GM18505 (cell line): ENCODE measurements at regions not wholly inside any gene's neighbourhood (a gene's known extent, or its start where the extent isn't known, plus 50 kb on each side); places are given as distances from the start of the nearest gene placed in this dataset.

Source experiments
- ATAC-seq: cut with Tn5 transposase; IDR thresholded peaks from one replicate; pipeline ENCODE4 v1.9.1; 2021; ENCODE audit not compliant: unreplicated experiment
- POLR2A ChIP-seq: IDR thresholded peaks from 4 replicates; pipeline ENCODE4 v1.6.1; 2011; ENCODE audit warnings: borderline replicate concordance; ENCODE audit not compliant: insufficient read depth, insufficient read length; ENCODE audit errors: extremely low read depth

DNA sequence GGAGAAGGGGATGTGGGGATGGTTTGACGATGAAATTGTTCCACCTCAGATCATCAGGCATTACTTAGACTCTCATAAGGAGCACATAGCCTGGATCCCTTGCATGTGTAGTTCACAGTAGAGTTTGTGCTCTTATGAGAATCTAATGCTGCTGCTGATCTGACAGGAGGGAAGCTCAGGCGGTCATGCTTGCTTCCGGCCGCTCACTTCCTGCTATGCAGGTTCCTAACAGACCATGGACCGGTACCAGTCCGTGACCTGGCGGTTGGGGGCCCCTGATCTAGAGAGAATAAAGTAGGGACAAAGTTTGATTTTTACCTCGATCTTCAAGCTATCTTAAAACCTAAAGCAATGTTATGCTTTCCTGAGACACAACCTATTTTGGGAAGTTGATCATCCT, 373.8 kb upstream of the ARGLU1 start:
- ATAC-seq = no peak
- TF ChIP-seq POLR2A = no peak

DNA sequence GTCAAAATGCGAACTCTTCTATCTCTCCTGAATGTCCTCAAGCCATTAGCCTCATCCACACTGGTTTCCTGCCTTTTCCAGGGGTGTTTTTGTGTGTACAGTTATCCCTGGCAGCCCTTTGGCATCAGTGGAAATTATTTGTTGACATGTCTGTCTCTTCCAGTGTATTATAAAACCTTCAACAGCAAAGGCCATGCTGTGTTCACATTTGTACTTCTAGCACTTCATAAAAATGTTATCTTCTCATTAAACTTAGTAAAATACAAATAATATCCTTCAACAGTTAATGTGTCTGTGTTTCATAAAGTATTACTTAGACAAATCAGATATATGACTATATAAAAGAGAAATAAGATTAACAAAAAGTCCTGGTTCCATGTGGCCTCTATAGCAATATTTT, 359.5 kb upstream of the ARGLU1 start:
- TF ChIP-seq POLR2A = no peak
- no peak for ATAC-seq

DNA sequence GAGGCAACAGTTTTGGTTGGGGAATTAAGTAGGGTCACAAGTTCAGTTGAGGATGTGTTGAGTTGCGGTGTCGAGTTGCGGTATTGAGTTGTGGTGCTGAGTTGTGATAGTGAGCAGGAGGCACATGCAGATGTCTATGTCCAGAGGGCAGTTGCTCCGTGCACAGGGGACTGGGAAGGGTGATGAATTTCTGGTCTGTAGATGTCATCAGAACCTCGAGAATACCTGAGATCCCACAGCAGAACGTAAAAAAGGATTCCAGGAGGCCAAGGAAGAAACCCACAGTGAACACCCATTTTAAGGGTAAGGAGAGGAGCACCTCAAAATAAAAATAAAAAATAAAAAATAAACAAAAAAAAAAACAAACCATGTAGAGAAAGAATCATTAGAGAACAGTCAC, 354.4 kb upstream of the ARGLU1 start:
- no peak for ATAC-seq
- TF ChIP-seq POLR2A = no peak

DNA sequence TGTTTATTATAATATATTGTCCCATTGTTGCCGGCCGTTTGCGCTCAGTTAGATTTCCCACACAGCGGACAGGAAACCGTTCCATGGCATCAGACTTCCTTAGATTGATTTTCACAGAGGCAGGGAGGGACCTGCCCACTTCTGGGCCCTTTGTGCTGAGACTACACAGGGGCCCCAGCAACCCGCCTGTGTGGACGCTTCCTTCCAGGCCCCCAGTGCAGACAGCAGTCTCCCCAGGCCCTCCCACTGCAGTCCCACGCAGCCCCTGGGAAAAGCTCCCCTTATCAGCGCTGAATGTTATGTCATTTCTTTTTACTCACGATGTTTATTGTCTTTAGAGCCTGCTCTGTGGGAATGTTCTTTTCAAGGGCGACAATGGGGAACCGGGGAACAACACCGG, 351.7 kb upstream of the ARGLU1 start:
- no peak for TF ChIP-seq POLR2A
- ATAC-seq = no peak

DNA sequence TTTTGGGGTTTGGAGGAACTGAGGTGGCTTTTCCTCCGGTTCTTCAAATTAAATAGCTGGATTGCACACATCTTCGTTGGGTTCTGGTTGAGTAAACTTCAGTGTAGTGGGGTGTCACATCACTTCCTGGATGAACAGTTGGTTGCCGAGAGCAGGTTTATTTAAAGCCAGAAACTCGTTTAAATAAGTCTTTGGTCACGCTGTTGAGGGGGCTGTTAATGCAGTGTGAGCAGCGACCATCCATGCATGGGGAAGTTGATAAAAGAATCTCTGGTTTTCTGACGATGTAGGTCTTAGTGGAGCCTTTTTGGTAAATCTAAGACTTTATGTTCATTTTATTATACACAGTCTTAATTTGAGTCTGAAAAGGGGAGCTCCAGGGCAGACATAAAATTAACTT, 351.2 kb upstream of the ARGLU1 start:
- peak; percentile 38 for ATAC-seq
- no peak for TF ChIP-seq POLR2A

DNA sequence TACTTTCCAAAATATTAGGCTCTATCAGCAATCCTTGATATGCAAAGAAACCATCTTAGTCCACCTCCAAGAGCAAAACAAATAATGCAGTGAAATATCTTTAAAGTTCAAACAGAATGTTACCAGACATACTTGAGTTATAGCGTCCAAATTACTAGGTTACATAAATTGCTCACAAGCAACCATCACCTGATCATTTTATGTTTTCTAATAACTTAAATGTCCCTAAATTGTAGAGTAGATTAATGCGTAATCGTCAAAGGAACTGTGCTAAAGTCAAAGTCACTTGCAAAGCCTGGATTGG, 350.6 kb upstream of the ARGLU1 start:
- TF ChIP-seq POLR2A = no peak

DNA sequence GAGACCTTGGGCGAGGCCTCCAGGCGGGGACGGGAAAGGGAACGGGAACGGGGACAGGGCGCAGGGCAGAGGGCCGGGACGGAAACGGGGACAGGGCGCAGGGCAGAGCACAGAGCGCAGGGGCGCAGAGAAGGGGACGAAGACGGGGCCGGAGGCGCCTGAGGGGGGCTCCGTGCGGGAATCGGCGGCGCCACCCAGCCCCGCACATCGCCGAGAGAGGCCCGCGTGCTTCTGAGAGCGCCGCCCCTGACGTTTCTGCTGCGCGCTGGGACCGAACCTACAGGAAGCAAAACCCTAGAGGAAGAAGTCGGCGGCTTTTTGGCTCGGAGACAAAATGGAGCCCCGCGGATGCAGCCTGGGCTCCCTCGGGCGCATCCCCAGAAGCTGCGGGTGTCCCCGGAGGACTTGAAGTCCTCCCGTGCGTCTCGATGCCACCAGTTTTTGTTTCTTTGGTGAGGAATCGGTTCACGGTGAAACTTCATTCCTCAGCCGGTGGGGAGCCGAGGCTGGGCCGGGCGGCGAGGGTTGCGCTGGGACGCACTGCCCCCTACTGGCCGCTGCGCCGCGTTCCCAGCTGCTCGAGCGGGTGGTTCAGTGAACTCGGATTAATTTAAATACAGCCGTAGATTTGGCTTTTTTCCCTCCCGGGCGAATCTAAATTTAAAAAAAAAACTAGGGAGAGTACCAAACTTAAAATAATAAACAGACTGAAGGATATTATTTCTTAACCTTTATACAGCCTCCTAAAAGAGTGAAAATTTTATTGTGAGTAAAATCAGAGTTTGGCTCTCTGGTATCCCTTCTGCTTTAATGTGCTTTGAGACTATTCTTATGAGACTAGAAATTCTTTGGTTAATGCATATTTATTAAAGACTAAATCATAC, 350.0 kb upstream of the ARGLU1 start:
- no peak for TF ChIP-seq POLR2A
- ATAC-seq = peak; percentile 94

More for the DNA sequence above, 350.6 kb upstream of the ARGLU1 start:
- no peak for ATAC-seq

DNA sequence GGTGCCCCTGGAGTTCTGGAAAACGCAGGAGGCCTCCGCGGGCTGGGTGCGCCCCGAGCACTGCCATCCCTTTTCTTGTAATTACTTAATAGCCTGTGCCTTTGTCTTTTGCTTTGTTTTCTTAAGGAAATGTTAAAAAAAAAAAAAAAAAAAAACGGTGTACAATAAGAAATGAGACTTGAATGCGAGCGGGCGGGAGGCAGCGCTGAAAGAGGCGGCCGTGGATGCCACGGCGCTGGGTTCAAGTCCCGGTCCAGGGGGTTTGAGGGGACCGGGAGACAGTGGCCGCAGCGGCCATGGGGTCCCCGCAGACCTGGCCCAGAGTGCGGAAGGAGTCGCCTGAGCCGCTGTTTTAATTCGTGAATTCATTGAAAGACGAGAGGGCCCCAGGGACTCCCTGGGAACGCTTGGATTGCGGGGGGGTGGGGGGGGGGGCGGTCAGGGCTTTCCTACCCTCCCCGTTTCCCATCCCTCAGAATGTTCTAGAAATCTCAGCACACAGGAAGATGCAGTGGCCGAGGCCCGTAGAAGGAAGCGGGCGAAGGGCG, 349.2 kb upstream of the ARGLU1 start:
- no peak for ATAC-seq
- no peak for TF ChIP-seq POLR2A

DNA sequence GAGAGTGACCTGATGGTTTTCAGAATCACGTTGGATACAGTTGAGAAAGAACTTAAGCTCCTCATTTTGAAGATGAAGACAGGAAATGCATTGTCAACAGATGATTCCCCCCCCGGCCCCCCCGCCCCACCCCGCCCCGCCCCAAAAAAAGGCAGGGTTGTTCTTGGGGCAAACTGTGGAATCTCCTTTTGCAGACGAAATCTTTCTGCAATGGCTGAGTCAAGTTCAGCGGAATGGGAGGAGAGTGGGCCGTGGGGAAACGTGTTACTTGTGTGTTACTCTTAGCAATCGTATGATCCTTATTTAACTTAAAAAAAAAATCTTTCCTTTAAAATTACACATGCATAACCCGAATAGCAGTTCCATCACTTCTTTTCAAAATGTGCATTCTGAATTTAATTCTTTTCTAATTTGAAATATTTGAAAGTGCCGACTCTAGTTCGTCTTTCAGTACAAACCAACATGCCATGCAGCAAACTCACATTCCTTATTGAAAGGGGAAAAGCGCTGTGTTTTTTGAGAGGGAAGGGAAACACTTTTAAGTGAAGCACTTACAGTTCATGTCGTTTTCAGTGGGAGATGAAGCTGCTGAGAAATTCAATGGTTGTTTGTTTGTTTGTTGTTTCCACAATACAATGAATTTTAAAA, 348.5 kb upstream of the ARGLU1 start:
- no peak for TF ChIP-seq POLR2A

DNA sequence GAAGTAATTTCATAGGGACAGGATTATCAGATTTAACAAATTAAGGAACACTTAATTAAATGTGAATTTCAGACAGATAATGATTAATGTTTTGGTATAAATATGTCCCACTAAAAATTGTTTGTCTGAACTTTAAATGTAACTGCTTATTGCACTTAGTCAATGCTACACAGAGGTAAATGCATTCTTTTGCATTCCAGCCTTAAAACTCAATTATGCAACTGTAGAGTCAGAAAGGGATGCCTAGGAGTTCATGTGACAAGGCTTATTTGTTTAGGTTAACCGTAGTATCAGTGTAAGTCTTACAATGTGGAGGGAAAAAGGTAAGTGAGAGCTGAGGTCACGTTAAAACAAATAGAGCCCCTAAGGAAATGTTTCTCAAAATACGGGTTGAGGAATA, 347.2 kb upstream of the ARGLU1 start:
- TF ChIP-seq POLR2A = no peak
- no peak for ATAC-seq

More for the DNA sequence above, 348.5 kb upstream of the ARGLU1 start:
- no peak for ATAC-seq

DNA sequence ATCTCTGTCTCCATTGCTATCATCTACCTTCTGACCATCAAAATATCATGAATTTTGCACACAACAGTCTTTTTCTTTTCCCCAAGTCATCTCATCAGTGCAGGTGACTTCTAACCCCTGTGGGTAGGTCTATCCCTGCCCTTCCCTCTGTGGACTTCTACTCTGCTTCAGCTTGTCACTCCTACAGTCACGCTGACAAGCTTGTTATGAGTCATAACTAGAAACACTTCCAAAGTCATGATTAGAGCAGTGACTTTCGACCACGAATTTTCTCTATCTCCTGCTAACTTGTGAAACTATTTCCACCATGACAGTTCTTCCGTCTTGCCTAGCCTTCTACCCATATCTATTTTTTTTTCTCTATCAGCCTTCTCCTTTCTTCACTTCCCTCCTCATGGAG, 343.7 kb upstream of the ARGLU1 start:
- no peak for ATAC-seq
- TF ChIP-seq POLR2A = no peak

DNA sequence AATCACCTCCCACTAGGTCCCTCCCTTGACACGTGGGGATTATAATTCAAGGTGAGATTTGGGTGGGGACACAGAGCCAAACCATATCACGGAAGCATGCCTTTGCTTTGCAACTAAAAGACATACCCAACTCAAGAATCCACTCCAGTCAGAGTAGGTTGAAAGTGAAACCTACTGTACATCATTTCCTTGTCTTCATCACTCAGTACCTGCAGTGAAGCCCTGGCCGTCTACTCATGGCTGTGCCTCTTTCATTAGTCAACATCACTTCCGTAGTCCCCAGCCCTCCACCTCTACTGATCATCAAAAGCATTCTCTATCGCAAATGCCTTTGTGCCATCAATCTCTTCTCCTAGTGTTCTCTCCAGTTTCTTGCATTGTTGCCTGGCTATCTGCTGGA, 343.1 kb upstream of the ARGLU1 start:
- no peak for TF ChIP-seq POLR2A
- ATAC-seq = no peak

DNA sequence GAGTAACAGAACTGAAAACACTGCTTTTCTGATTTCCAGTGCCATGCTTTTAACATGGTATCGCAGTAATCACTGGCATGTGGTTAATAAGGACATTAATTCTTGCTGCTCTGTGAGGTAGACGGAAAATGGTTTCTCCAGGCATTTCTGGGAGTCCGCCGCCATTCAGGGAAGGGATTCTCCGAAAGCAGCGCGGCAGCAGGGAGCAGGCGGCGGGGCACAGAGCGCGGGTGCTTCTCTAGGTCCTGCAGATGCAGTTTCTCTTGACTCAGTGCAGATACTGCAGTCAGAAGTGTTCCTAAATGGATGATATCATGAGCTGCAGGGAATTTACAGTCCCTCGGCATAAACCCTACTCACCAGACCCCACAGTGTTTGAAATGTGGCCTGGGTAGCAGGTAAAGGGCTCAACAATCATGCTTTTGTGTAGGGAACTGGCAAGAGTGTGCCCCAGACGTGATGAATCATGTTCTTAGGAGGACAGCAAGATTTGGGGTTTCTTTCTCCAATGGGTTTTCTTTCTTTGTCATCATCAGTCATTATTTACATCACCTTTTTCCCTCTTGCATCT, 338.6 kb upstream of the ARGLU1 start:
- no peak for TF ChIP-seq POLR2A
- no peak for ATAC-seq
